VCaP (cell line): ENCODE measurements at regions not wholly inside any gene's neighbourhood (a gene's known extent, or its start where the extent isn't known, plus 50 kb on each side); places are given as distances from the start of the nearest gene placed in this dataset.

Experiments used
- H3K27ac ChIP-seq: fragments of 450-650 bp; 2 replicates; pipeline ENCODE4 v1.5.1; 2017
- CTCF ChIP-seq: fragments of 450-650 bp; conservative IDR thresholded peaks from 2 replicates; pipeline ENCODE4 v1.5.1; 2017; ENCODE audit warnings: mild to moderate bottlenecking, moderate library complexity

- TF ChIP-seq CTCF: no peak
- H3K27ac ChIP-seq: no peak overlapping the region
Measured at GRCh38 chr6:125354649-125355048, 52.9 kb upstream of the HDDC2 start.

- H3K27ac ChIP-seq: no peak overlapping the region
- no peak for TF ChIP-seq CTCF
Measured at GRCh38 chr6:125356884-125357283, 55.1 kb upstream of the HDDC2 start.

DNA sequence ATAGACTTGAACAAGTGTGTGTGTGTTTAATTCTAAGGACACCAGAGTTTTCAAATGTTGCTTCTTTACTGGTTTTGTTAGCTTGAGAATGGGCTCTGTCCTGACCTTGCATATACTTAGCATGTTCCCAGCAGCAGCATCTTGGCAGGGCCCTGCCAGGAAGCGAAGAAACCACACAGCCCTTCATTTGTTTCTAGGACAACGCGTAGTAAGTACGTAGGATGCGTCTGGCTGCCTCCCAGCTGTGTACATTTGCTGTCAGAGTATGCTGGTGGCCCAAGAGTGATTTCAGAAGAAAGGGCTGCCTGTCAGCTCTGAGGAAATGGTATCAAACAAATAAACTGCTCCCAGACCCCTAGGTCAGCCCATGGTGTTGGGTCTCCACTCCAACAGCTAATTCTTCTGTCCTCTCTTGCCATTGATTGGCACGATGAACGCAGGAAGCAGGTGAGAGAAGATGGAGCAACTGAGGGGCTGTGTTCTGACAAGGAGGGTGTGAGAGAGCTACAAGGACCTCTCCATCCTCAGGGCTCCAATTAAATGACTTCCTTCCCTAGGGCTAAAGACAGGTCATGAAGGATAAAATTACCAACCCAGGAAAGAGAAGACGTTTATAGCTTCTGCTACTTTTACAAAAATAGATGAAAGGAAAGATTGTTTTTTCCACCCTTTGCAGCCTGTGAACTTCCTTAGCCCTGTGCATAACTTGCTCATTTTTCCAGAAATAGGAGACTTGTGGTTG is 55.9 kb upstream of the HDDC2 start:
- TF ChIP-seq CTCF: no peak
- no peak overlapping the region for H3K27ac ChIP-seq

DNA sequence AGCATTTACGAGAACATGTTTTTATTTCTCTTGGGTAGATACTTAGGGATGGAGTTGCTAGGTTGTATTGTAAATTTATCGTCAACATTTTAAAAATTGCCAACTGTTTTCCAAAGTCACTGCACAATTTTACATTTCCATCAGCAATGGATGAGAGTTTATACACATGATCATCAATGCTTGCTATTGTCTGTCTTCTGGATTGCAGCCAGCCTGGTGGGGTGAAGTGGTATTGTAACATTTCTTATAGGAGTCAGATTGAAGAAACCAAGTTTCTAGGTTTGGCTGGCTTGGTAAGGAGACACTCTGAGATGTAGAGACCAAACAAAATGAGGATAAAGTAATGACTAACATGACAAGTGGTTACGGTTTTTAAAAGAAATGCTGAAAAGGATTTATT is 57.1 kb upstream of the HDDC2 start:
- no peak overlapping the region for H3K27ac ChIP-seq
- no peak for TF ChIP-seq CTCF

- no peak overlapping the region for H3K27ac ChIP-seq
- TF ChIP-seq CTCF: no peak
Measured at GRCh38 chr6:125361868-125362267, 60.1 kb upstream of the HDDC2 start.

GRCh38 chr6:125363039-125363823 is 61.5 kb upstream of the HDDC2 start:
- TF ChIP-seq CTCF: no peak
- no peak overlapping the region; the same call in 1 of the 2 replicates for H3K27ac ChIP-seq

DNA sequence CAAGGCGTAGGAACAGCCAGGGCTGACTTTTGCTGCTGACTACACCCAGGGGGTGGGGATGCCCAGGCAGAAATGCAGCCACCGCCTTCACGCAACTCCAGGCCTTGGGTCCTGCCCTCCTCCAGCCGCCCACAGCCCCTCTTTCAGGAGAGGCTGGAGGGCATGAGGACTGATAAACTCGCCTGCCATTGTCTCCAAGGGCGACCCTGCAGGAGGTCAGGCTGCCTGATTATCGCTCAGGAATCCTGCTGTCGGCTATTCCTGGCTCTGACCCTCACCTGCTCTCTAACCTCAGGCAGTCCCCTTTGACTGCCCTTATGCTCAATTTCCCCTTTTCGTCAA is 62.0 kb upstream of the HDDC2 start:
- no peak overlapping the region for H3K27ac ChIP-seq
- no peak for TF ChIP-seq CTCF
